OCI-LY1 (cell line): ENCODE measurements at regions not wholly inside any gene's neighbourhood (a gene's known extent, or its start where the extent isn't known, plus 50 kb on each side); places are given as distances from the start of the nearest gene placed in this dataset.
A peak's percentile ranks its signal among the peaks of the same experiment; 100 is the strongest.

Experiments
- H2AFZ ChIP-seq: fragments of 200-600 bp; sonication (generic), shearing (Covaris generic); 2 replicates; pipeline ENCODE4 v1.6.0; 2014; ENCODE audit warnings: antibody characterized with exemption, mild to moderate bottlenecking, low read length
- H3F3A ChIP-seq: fragments of 200-600 bp; sonication (generic), shearing (Covaris generic); 2 replicates; pipeline ENCODE4 v1.6.0; 2014; ENCODE audit warnings: mild to moderate bottlenecking, antibody characterized with exemption, low read length, moderate library complexity; ENCODE audit not compliant: insufficient read depth
- H3K27ac ChIP-seq: fragments of 200-600 bp; sonication (generic); 2 replicates; pipeline ENCODE4 v1.5.1; 2014; ENCODE audit warnings: low read length, mixed run types, mild to moderate bottlenecking, low read depth; ENCODE audit not compliant: poor library complexity, severe bottlenecking
- H3K27me3 ChIP-seq: fragments of 200-600 bp; sonication (generic); 2 replicates; pipeline ENCODE4 v1.6.0; 2014; ENCODE audit warnings: antibody characterized with exemption, mild to moderate bottlenecking, low read length, moderate library complexity; ENCODE audit not compliant: insufficient read depth
- H3K36me3 ChIP-seq: fragments of 200-600 bp; sonication (generic); 2 replicates; pipeline ENCODE4 v1.6.1; 2014; ENCODE audit warnings: mild to moderate bottlenecking, antibody characterized with exemption, low read length, moderate library complexity, mixed read lengths; ENCODE audit not compliant: insufficient read depth
- H3K4me1 ChIP-seq: fragments of 200-600 bp; sonication (generic); 2 replicates; pipeline ENCODE4 v1.5.1; 2014; ENCODE audit warnings: mild to moderate bottlenecking, low read length, moderate library complexity; ENCODE audit not compliant: insufficient read depth, severe bottlenecking
- H3K4me2 ChIP-seq: fragments of 200-600 bp; sonication (generic), shearing (Covaris generic); 2 replicates; pipeline ENCODE4 v1.6.1; 2014; ENCODE audit warnings: low read length
- H3K4me3 ChIP-seq: fragments of 200-600 bp; sonication (generic); 2 replicates; pipeline ENCODE4 v1.5.1; 2014; ENCODE audit warnings: low read length, low read depth, mild to moderate bottlenecking, mixed read lengths; ENCODE audit not compliant: poor library complexity, severe bottlenecking
- H3K79me2 ChIP-seq: fragments of 200-600 bp; shearing (Covaris generic); 2 replicates; pipeline ENCODE4 v1.6.1; 2016; ENCODE audit warnings: mixed run types, low read length, mixed read lengths; ENCODE audit not compliant: insufficient read depth
- H3K9ac ChIP-seq: fragments of 200-600 bp; sonication (generic), shearing (Covaris generic); 2 replicates; pipeline ENCODE4 v1.6.1; 2014; ENCODE audit warnings: mild to moderate bottlenecking, low read length, mixed read lengths
- H3K9me2 ChIP-seq: fragments of 200-600 bp; sonication (generic), shearing (Covaris generic); 2 replicates; pipeline ENCODE4 v1.6.1; 2014; ENCODE audit warnings: low read depth, mild to moderate bottlenecking, low read length, mixed read lengths
- H3K9me3 ChIP-seq: fragments of 200-600 bp; shearing (Covaris generic); 2 replicates; pipeline ENCODE4 v1.6.1; 2014; ENCODE audit warnings: low read length, mixed read lengths
- H4K20me1 ChIP-seq: fragments of 200-600 bp; sonication (generic), shearing (Covaris generic); 2 replicates; pipeline ENCODE4 v1.6.0; 2016; ENCODE audit warnings: mild to moderate bottlenecking, low read length; ENCODE audit not compliant: insufficient read depth
- EZH2 ChIP-seq: fragments of 200-600 bp; sonication (generic), shearing (Covaris generic); IDR thresholded peaks from 2 replicates; pipeline ENCODE4 v1.8.0; 2017; ENCODE audit warnings: borderline replicate concordance, mixed run types, mild to moderate bottlenecking, antibody characterized with exemption, low read length, moderate library complexity, mixed read lengths
- TF ChIP-seq, protein P1 (sequence below): fragments of 200-600 bp; sonication (generic), shearing (Covaris generic); IDR thresholded peaks from 2 replicates; pipeline ENCODE4 v1.5.1; 2017; ENCODE audit warnings: mild to moderate bottlenecking, antibody characterized with exemption, low read length, moderate library complexity, mixed read lengths

DNA sequence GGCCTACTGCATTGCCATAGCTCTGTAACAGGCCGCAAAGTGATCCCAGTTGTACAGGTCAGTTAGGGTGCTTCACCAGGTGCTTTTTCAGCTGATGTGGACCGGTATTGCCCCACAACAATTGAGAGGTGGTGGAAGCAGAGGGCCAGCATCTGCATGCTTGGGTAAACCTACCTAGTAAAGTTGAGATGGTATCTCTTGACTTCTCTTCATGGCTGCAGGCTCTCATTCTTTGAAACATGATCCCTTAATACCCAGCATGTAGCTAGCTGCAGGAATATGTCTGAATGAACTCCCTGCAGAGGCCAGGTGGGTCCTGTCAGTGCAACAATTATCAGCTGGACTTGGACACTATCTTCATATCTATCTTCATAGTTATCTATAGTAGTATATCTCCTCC is 60.7 kb upstream of the CCDC6 start:
- H3K9ac ChIP-seq, result no peak overlapping the region
- no peaks in the 10 kb centered on the region for H3K79me2 ChIP-seq
- no peaks in the 10 kb centered on the region for H3K9me3 ChIP-seq
- H3K4me1 ChIP-seq, result peaks cover 37% of the 10 kb centered on the region
- H3F3A ChIP-seq, result no peaks in the 10 kb centered on the region
- no peak overlapping the region for H3K4me2 ChIP-seq
- no peaks in the 10 kb centered on the region for H4K20me1 ChIP-seq
- H3K4me3 ChIP-seq, result no peak overlapping the region
- no peaks in the 10 kb centered on the region for H3K9me2 ChIP-seq
- no peaks in the 10 kb centered on the region for H3K27me3 ChIP-seq
- H2AFZ ChIP-seq, result 0 out of 2 replicates have a peak overlapping the region, but pooled peaks have one; percentile 21
- H3K36me3 ChIP-seq, result no peaks in the 10 kb centered on the region
- H3K27ac ChIP-seq, result peak overlapping the region; percentile 37
- TF ChIP-seq EZH2, result no peak
- TF ChIP-seq, protein P1, sequence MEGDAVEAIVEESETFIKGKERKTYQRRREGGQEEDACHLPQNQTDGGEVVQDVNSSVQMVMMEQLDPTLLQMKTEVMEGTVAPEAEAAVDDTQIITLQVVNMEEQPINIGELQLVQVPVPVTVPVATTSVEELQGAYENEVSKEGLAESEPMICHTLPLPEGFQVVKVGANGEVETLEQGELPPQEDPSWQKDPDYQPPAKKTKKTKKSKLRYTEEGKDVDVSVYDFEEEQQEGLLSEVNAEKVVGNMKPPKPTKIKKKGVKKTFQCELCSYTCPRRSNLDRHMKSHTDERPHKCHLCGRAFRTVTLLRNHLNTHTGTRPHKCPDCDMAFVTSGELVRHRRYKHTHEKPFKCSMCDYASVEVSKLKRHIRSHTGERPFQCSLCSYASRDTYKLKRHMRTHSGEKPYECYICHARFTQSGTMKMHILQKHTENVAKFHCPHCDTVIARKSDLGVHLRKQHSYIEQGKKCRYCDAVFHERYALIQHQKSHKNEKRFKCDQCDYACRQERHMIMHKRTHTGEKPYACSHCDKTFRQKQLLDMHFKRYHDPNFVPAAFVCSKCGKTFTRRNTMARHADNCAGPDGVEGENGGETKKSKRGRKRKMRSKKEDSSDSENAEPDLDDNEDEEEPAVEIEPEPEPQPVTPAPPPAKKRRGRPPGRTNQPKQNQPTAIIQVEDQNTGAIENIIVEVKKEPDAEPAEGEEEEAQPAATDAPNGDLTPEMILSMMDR, result no peak

DNA sequence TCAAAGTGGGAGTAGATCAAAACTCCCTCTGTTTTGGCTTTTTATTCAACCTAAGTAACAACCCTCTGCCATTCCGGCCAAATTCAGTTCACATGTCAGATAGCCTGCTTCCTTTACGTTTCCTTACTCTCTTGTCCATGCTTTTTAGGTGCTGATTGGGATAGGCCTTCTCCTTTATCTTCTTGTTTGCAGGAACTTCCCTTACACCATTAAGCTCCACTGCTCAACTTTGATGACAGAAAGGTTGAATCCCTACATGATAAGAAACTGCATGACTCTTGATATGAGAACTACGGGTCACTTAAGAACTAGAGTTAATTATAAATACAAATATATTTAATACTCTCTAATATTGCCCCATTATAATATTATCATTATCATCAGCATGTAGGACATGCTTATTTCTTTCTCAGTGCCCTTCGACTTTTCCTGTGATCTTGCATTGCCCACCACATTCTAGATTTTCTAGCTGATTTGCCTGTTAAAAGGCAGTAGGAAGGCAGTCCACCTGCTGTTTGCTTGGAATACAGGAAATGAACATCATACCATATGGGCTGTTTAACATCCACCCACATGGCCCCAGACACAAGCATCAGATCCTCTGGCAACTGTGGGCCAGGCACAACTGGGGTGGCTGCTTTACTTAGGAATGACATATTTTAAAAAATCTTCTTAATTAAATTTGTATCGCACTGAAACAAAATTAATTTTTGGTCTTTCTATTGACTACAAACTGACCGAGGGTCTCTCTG is 59.7 kb upstream of the CCDC6 start:
- no peak overlapping the region for H2AFZ ChIP-seq
- no peak overlapping the region for H3K27ac ChIP-seq
- H3K79me2 ChIP-seq, result no peaks in the 10 kb centered on the region
- no peaks in the 10 kb centered on the region for H3K27me3 ChIP-seq
- TF ChIP-seq EZH2, result no peak
- TF ChIP-seq, protein P1, result no peak
- H4K20me1 ChIP-seq, result no peaks in the 10 kb centered on the region
- H3K4me2 ChIP-seq, result no peak overlapping the region
- H3K36me3 ChIP-seq, result no peaks in the 10 kb centered on the region
- no peak overlapping the region for H3K4me3 ChIP-seq
- H3F3A ChIP-seq, result no peaks in the 10 kb centered on the region
- H3K9ac ChIP-seq, result no peak overlapping the region
- H3K9me2 ChIP-seq, result no peaks in the 10 kb centered on the region
- H3K4me1 ChIP-seq, result peaks cover 28% of the 10 kb centered on the region
- no peaks in the 10 kb centered on the region for H3K9me3 ChIP-seq

DNA sequence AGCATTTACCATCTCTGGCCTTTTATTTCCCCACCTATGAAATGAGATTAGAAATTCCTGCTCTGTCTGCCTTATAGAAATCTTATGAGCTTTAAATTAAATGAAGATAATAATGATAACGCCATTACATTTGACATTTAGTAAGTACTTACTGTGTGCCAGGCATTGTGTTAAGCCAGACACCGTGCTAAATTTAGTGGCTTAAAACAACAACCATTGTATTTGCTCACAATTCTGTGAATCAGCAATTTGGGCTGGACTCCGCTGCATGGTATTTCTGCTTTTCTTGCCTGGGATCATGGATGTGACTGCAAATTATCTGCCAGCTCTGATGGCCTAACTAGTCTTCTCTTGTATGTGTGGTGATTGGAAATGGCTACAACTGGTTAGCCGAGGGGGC is 56.4 kb upstream of the CCDC6 start:
- H3K27me3 ChIP-seq, result no peaks in the 10 kb centered on the region
- H3K36me3 ChIP-seq, result no peaks in the 10 kb centered on the region
- H3K79me2 ChIP-seq, result no peaks in the 10 kb centered on the region
- H3K4me2 ChIP-seq, result no peak overlapping the region
- H3F3A ChIP-seq, result no peaks in the 10 kb centered on the region
- no peaks in the 10 kb centered on the region for H3K9me3 ChIP-seq
- no peak overlapping the region for H2AFZ ChIP-seq
- H4K20me1 ChIP-seq, result no peaks in the 10 kb centered on the region
- H3K4me1 ChIP-seq, result peaks cover 12% of the 10 kb centered on the region
- no peak overlapping the region for H3K9ac ChIP-seq
- no peak overlapping the region for H3K4me3 ChIP-seq
- TF ChIP-seq, protein P1, result no peak
- TF ChIP-seq EZH2, result no peak
- H3K27ac ChIP-seq, result no peak overlapping the region
- no peaks in the 10 kb centered on the region for H3K9me2 ChIP-seq
